Nephron (organoid): ENCODE measurements at regions not wholly inside any gene's neighbourhood (a gene's known extent, or its start where the extent isn't known, plus 50 kb on each side); places are given as distances from the start of the nearest gene placed in this dataset.

Experiments used
- H3K27ac Mint-ChIP-seq, 3 experiments: 2 replicates each; pipeline ENCODE4 v1.8.0; 2020; ENCODE audit warnings: mixed read lengths in 3 of 3, mild to moderate bottlenecking in 2 of 3, moderate library complexity in 1 of 3
- H3K27me3 Mint-ChIP-seq: 2 replicates; pipeline ENCODE4 v1.8.0; 2021; ENCODE audit warnings: low read depth, mild to moderate bottlenecking, moderate library complexity, mixed read lengths
- H3K36me3 Mint-ChIP-seq: 2 replicates; pipeline ENCODE4 v1.8.0; 2020; ENCODE audit warnings: low read depth, mixed read lengths
- H3K4me1 Mint-ChIP-seq: 2 replicates; pipeline ENCODE4 v1.8.0; 2020; ENCODE audit warnings: mixed read lengths
- H3K4me3 Mint-ChIP-seq, 3 experiments: 2 replicates each; pipeline ENCODE4 v1.8.0; 2020; ENCODE audit warnings: mild to moderate bottlenecking in 3 of 3, mixed read lengths in 3 of 3, moderate library complexity in 2 of 3
- H3K9me3 Mint-ChIP-seq: 2 replicates; pipeline ENCODE4 v1.8.0; 2020; ENCODE audit warnings: mixed read lengths
- TF ChIP-seq, protein P1 (sequence below), 3 experiments: fragments of 200-600 bp; sonication (generic); IDR thresholded peaks; one replicate each; pipeline ENCODE4 v1.5.0; 2021; ENCODE audit warnings: antibody characterized with exemption in 3 of 3; ENCODE audit not compliant: unreplicated experiment in 3 of 3

DNA sequence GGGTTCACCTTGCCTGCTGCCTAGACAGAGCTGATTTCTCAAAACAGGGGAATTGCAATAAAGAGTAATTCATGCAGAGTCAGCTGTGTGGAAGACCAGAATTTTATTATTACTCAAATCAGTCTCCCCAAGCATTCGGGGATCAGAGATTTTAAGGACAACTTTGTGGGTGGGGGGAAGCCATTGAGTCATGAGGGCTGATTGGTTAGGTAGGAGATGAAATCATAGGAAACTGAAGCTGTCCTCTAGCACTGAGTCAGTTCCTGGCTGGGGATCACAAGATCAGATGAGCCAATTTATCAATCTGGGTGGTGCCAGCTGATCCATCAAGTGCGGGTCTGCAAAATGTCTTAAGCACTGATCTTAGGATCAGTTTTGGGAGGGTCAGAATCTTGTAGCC is 159.1 kb upstream of the MAP1B start:
- peaks cover 12% of the 10 kb centered on the region for H3K27me3 Mint-ChIP-seq
- no peaks in the 10 kb centered on the region for H3K4me1 Mint-ChIP-seq
- no peak overlapping the region for H3K27ac Mint-ChIP-seq
- TF ChIP-seq, protein P1, sequence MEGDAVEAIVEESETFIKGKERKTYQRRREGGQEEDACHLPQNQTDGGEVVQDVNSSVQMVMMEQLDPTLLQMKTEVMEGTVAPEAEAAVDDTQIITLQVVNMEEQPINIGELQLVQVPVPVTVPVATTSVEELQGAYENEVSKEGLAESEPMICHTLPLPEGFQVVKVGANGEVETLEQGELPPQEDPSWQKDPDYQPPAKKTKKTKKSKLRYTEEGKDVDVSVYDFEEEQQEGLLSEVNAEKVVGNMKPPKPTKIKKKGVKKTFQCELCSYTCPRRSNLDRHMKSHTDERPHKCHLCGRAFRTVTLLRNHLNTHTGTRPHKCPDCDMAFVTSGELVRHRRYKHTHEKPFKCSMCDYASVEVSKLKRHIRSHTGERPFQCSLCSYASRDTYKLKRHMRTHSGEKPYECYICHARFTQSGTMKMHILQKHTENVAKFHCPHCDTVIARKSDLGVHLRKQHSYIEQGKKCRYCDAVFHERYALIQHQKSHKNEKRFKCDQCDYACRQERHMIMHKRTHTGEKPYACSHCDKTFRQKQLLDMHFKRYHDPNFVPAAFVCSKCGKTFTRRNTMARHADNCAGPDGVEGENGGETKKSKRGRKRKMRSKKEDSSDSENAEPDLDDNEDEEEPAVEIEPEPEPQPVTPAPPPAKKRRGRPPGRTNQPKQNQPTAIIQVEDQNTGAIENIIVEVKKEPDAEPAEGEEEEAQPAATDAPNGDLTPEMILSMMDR (IDR thresholded peaks at IDR 0.05; ENCODE audit: unreplicated experiment in 3 of 3): no peak
- no peak overlapping the region for H3K4me3 Mint-ChIP-seq
- no peaks in the 10 kb centered on the region for H3K36me3 Mint-ChIP-seq
- H3K9me3 Mint-ChIP-seq: peaks cover 33% of the 10 kb centered on the region

DNA sequence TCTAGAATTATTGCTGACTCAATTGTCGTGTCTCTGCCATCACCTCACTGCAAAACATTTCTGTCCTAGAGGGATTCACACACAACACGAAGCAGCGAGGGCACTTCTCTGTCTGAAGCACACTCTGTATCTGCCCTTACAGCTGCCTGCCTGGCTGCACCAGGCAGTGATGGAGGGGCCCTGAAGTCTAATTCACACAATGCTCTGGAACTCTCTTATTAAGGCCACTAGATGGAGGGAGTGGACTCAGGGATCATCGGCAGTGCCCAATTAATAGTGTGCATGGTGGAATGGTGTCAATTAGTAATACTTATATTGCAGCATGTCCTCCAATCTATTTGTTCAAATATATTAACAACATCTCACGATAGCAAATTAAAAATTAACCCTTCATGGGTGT is 157.5 kb upstream of the MAP1B start:
- H3K27ac Mint-ChIP-seq: no peak overlapping the region
- peaks cover 17% of the 10 kb centered on the region for H3K27me3 Mint-ChIP-seq
- peaks cover 3% of the 10 kb centered on the region for H3K4me1 Mint-ChIP-seq
- peaks cover 33% of the 10 kb centered on the region for H3K9me3 Mint-ChIP-seq
- TF ChIP-seq, protein P1 (IDR thresholded peaks at IDR 0.05; ENCODE audit: unreplicated experiment in 3 of 3): no peak
- no peaks in the 10 kb centered on the region for H3K36me3 Mint-ChIP-seq
- no peak overlapping the region for H3K4me3 Mint-ChIP-seq

DNA sequence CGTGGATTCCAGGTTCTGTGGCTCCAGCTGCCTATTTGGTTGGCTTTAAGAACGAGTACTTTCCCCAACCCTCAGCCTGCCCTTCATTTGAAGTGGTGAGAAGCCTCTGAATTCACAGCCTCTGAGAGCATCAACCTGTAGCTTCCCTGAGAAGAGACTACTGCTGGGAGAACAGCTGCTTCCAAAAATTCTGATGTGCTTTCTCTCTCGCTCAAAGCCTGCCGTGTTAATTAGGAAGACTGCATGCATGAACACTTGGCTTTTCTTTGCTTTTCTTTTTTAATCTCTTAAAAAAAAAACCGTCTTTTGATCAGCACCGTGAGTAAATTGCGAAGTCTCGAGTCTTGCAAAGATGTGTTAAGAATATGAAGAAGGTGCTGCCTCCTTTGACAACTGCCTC is 153.4 kb upstream of the MAP1B start:
- Mint-ChIP-seq H3K27ac (no peak overlapping the region), H3K4me3 (no peak overlapping the region), H3K9me3 (peaks cover 20% of the 10 kb centered on the region), H3K36me3 (no peaks in the 10 kb centered on the region), H3K4me1 (peaks cover 11% of the 10 kb centered on the region), H3K27me3 (peaks cover 17% of the 10 kb centered on the region)
- TF ChIP-seq, protein P1 (IDR thresholded peaks at IDR 0.05; ENCODE audit: unreplicated experiment in 3 of 3): no peak

DNA sequence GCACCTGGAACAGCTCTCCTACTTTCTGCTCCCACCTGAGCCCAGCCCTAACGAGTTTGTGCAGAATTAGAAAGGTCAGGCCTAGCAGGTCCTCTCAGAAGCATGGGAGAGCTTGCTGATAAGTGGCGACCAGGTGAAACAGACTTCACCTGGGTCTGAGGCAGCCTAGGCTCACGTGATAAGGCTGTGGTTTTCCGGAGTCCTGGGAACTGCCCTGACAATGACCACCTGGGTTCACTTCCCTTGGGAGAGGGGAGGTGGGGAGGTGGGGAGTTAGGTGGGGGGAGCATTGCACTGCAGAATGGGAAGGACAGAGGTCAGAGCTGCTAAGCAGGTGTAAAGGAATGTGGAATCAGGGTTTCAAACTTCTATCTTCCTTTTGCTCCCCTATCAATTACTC is 152.9 kb upstream of the MAP1B start:
- Mint-ChIP-seq H3K4me1 (peaks cover 11% of the 10 kb centered on the region), H3K27me3 (peaks cover 17% of the 10 kb centered on the region), H3K9me3 (peaks cover 15% of the 10 kb centered on the region), H3K4me3 (no peak overlapping the region), H3K27ac (no peak overlapping the region), H3K36me3 (no peaks in the 10 kb centered on the region)
- TF ChIP-seq, protein P1 (IDR thresholded peaks at IDR 0.05; ENCODE audit: unreplicated experiment in 3 of 3): no peak

DNA sequence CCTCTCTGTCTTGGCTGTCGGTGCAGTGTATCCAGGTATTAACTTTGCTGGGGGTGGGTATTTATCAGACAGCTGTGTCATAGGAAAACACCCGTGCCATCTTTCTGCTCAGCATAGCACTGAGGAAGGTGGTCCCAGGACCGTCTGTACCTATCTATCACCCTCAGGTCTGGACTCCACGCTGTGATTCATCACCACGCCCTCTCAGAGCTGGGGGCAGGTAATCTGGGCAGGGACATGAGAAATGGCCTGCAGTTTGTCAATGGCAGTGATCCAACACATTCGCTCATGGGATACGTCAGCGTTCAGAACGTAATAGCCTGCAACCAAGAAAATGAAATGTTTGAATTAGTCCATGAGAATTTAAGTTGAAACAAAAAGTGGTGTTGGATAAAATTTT is 151.6 kb upstream of the MAP1B start:
- TF ChIP-seq, protein P1 (IDR thresholded peaks at IDR 0.05; ENCODE audit: unreplicated experiment in 3 of 3): no peak
- no peak overlapping the region for H3K27ac Mint-ChIP-seq

DNA sequence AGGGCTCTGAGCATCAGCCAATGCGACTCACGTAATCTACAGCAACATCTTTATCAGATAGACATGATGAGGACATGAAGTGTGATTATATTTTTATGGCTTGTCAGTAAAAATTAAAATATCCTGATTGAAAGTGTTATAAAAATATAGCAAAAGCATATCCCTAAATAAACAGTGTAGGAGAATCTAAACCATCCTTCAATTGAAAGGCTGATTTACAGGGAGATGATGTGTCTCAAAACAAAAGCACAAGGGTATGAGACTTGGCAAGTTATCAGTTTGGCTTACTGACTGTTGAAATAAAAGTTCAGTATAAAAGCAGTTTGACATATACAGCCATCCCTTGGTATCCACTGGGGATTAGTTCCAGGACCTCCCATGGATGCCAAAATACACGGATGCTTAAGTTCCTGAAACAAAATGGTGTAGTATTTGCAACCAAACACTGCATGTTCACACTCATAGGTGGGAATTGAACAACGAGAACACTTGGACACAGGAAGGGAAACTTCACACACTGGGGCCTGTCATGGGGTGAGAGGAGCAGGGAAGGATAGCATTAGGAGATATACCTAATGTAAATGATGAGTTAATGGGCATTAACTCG is 149.9 kb upstream of the MAP1B start:
- H3K36me3 Mint-ChIP-seq: no peaks in the 10 kb centered on the region
- no peak overlapping the region for H3K4me3 Mint-ChIP-seq
- TF ChIP-seq, protein P1 (IDR thresholded peaks at IDR 0.05; ENCODE audit: unreplicated experiment in 3 of 3): no peak
- no peak overlapping the region for H3K27ac Mint-ChIP-seq
- H3K27me3 Mint-ChIP-seq: peaks cover 5% of the 10 kb centered on the region
- peaks cover 11% of the 10 kb centered on the region for H3K4me1 Mint-ChIP-seq
- no peaks in the 10 kb centered on the region for H3K9me3 Mint-ChIP-seq

More for the DNA sequence above, 151.6 kb upstream of the MAP1B start:
- Mint-ChIP-seq H3K4me1 (peaks cover 11% of the 10 kb centered on the region), H3K4me3 (no peak overlapping the region), H3K9me3 (peaks cover 11% of the 10 kb centered on the region), H3K27me3 (peaks cover 16% of the 10 kb centered on the region), H3K36me3 (no peaks in the 10 kb centered on the region)
